NOMO-1 treated with DMSO at 0.1 percent for 48 hours (cell line): ENCODE measurements at regions not wholly inside any gene's neighbourhood (a gene's known extent, or its start where the extent isn't known, plus 50 kb on each side); places are given as distances from the start of the nearest gene placed in this dataset.
A peak's percentile ranks its signal among the peaks of the same experiment; 100 is the strongest.
"Not testable (repeated sequence)": the region's sequence is repeated elsewhere in the genome, so short reads cannot be mapped to it uniquely, and the experiment has no call there.

Experiments used
- DNase-seq: peaks from one replicate; lab custom pipeline; 2025; ENCODE audit not compliant: unreplicated experiment; lab: John Stamatoyannopoulos, UW

DNA sequence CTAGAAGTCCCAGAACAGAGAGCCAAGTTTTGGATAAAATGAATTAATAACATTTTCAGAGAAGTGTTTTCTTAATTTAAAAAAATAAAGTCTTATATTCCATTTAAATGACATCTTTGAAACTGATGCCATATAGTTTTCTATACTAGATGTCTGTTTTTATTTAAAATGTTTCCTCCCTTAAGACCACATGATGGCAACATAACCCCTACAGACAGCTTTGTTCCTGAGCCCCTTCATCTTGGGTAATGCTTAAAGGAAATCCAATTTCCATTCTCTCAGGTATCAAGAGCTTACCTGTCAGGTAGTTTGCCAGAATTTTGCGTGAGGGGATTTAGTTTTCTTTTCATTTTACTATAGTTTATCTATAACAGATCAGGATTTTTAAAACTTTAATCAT is 181.4 kb upstream of the UGT8 start:
- DNase-seq = no peak

DNA sequence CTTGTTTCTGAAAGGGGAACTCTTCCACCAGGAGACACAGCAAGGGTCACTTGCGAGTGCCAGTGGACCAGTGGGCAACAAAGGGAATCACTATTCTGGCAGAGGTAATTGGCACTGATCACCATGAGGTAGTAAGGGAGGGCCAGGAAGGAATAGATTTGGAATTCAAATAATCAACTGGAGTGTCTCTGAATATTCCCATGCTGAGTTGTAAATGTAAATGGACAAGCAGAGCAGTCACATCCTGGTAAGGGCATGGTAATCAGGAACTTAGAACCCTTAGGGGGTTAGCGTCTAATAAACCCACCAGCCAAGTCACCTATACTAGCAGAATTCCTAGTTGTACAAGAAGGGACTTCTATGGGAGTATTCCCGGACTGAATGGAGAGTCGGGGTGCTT is 178.5 kb upstream of the UGT8 start:
- DNase-seq = no peak

DNA sequence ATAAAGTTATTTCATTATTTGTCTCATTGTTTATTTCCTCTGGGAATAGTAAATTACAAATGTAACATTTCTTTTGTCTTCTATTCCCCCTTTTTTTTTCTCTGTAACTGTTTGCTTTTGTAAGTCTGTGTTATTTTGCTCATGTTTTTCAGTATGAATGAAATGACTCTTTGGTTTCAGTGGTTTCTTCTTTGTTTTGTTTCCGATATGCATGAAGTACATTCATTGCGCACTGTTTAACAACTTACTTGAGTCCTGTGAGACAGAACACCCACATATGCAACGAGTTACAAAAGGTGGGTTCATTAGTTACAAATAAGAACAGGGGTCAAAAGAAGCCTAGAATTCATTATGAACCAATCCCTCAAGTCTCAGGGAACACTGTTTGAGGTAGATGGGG is 175.0 kb upstream of the UGT8 start:
- no peak for DNase-seq

DNA sequence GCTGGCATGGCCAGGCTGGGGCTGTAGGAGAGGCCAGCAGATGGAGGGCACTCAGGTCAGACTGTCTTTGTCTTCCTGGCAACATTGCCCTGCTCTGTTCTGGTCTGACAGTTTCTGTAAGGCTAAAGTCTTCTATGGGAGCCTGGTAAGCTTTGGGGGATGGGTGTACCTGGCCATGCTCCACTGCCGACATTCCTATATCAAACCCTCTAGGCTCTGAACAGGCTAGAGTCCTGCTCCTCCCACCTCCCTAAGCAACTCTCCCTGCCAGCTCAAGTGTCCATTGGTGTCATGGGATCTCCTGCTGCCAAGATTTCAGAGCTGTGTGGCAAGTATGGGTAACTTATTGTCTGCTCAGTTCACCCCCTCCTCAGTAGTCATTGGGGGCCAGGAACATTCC is 163.5 kb upstream of the UGT8 start:
- no peak for DNase-seq

DNA sequence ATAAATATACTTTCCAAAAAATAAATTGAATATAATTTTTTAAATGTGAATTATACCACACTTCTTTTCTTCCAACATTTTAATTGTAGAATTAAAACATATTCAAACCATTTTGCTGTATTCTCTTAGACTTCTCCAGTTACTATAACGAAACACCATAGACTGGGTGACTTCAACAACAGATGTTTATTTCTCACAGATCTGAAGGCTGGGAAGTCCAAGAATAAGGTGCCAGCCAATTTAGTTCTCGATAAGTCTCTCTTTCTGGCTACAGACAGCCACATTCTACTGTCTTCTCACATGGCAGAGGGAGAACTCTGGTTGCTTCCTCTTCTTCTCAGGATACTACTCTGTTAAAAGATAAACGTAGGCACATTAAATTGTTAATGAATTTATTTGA is 155.8 kb upstream of the UGT8 start:
- DNase-seq = no peak

DNA sequence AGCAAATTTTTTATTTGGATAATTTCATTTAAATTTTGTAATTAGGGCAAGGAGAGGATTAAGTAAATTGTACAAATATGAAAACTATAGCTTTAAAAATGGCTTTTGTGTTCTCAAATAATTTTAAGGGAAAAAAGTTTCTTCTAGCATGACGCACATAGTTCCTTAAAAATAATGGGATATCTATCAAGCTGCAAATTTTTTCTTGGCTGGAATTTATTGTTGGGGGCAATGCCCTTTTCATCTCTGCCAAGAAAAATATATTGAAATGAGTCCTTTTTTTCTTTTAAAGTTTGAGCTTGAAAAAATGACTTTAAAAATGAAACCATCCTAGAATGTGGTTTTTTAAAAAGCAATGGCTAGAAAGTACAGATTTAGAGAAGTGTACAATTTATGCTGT is 154.4 kb upstream of the UGT8 start:
- no peak for DNase-seq

DNA sequence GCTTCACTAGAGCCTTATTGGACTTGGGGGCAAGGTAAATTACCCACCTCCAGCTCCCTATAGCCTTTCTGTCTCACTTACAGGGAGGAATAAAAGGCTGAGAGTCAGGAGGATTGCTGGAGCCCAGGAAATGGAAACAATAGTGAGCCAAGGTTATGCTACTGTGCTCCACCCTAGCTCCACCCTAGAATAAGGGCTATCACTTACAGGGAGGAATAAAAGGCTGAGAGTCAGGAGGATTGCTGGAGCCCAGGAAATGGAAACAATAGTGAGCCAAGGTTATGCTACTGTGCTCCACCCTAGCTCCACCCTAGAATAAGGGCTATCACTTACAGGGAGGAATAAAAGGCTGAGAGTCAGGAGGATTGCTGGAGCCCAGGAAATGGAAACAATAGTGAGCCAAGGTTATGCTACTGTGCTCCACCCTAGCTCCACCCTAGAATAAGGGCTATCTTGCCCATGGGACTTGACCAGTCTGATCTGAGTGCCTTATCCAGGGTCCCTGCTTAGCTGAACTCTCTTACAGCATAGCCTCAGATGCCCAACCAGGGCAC is 150.6 kb upstream of the UGT8 start:
- not testable (repeated sequence) for DNase-seq

DNA sequence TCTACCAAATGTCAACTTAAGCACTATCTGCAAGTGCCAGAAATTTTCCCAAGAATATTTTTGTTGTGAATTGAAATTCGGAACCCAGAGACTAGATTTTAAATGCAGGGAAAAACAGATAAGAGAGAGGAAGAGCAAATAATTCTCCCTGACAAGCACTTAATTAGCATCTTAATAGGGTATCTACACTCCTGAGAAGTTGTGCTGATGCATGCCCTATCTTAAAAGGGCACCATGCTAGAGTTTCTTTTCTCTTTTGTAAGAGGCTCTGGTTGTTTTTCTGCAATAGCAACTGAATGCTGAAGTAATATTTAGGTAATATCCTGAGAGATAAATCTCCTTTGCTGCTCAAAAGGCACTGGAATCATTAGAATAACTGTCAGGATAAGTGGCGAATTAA is 139.9 kb upstream of the UGT8 start:
- no peak for DNase-seq

DNA sequence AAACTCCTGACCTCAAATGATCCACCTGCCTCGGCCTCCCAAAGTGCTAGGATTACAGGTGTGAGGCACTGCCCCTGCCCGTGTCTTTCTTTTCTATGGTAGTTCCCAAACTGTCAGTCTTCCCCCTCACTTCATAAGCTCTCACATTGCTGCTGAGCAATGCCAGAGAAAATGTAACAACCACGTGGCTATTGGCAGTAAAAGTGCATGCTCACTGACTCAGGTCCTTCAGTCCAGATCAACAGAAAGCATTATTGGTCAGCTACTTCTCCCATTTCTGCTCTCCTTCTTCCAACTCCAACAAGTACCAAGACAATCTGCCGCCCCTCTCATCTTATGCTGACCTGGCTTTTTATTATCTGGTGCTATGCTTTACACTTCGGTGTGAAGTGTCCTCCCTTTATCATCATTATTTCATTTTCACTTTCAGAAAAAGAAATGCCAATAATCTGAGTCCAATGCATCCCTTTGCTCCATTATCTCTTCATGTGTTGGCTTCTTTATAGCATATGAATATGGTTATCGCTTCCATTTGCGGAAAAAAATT is 133.8 kb upstream of the UGT8 start:
- no peak for DNase-seq

DNA sequence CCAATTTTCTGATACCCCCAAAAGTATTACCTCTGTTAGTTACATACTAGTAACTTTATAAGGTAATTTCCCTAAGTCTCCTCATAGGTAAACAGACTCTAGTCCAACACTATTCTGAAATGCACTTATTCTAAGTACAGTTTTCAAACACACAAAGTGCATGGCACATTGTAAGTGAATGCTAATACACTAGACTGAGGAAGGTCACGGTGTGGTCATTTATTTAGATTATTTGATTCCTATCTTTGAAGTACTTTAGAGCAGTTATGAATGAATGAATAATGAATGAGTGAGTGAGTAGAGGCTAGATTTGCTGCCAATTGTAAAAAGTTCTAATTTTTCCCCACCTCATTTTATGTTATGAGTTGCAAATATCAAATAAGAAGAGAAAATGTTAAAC is 132.8 kb upstream of the UGT8 start:
- no peak for DNase-seq

DNA sequence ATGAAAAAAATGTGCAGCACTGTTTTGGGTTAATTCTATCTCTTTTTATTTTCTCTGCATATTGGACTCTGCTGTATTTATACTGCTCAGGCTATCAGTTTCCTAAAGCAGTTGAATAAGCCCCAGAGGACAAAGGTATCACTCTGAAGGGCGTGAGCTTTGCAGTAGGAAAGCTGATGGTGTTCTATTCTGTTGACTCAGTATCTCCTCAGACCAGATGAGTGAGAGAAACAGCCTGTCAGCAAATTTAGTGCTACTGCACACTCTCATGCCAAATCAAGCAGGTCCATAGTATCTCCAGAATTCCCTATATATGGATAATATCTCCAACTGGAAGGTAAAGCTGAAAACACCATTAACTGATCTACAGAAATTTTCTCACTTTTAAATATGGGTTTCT is 132.3 kb upstream of the UGT8 start:
- no peak for DNase-seq

DNA sequence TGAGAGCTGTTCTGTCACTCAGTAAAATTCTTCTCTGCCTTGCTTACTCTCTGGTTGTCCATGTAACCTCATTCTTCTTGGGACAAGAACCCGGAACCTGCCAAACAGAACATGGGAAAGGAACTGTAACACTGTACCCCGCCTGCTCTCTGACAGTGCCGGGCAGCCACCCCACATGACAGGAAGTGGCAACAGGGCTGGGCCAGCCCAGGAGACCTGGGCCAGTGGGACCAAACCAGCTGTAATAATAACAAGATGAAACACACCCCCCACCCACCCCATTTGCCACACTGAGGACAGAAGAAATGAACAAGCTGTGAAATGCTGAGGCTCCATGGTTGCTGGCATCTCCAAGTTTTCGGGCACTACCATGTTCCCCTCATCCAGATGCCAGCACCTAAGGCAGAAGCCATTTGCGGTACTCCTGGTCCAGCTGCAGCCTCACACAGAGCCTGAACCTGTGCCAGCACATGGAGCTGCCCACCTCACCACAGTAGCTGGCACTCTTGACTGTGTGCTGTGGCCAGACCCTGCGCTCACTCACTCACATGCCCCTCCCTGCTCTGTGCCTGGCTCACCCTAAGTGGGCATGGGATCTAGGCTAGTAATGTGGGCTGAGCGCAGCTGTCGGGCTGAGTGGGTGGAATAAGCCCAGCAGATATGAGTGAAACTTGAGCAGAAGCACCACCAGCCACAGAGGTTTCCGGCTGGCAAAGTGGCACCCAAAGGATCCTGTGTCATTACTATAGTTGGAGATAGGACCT is 126.2 kb upstream of the UGT8 start:
- no peak for DNase-seq

DNA sequence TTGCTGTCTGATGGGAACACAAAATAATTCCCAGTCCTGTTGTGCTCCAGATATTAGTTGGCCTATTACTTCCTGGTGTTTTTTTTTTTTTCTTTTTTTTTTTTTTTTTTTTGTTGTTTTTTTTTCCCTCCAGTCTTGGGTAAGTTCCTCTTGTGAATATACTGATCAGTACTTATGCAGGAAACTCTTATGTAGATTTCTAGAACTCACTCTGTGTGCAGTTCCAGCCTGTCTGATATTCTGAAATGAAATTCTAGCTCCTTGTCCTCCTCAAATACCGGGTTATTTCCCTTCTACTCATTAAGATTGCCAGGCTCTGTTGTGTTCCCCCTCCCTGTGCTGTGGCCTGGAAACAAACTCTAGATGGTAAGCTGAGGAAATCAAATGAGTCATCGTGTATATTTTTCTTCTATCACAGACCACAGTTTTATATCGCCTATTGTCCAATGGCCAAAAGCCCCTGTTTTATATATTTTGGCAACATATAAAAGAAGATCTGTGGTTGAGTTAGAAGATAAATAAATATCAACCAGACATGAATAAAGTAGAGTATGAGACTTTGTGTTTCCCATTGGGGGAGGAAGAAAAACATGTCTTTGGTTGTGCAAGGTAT is 124.3 kb upstream of the UGT8 start:
- DNase-seq = no peak

DNA sequence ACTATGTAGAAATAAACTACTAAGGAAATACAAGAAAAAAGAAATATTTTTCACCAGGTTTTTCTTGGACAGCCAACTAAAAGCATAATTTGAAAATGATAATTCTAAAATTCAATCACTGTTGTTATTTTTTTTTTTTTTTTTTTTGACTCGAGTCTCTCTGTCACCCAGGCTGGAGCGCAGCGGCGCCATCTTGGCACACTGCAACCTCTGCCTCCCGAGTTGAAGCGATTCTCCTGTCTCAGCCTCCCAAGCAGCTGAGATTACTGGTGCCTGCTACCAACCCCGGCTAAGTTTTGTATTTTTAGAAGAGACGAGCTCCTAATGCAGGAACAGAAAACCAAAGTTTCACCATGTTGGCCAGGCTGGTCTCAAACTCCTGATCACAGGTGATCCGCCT is 122.3 kb upstream of the UGT8 start:
- no peak for DNase-seq

DNA sequence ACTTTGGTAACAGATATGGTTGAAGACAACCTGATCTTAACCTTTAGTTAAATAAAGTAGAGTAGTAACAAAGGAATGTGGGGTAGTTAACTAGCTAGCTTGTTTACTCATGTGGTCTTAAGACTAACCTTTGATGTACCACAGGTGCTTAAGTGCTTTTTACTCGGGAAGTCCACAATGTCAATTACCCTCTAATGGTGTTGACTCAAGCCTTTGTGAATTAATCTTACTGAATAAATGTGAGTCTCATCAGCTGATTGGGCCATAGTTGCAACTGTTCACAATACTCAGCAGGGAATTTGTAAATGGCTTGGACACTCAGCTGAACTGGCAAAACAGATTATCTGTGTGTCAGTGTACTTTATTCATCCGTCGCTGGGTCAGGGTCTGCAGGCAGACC is 119.0 kb upstream of the UGT8 start:
- no peak for DNase-seq

DNA sequence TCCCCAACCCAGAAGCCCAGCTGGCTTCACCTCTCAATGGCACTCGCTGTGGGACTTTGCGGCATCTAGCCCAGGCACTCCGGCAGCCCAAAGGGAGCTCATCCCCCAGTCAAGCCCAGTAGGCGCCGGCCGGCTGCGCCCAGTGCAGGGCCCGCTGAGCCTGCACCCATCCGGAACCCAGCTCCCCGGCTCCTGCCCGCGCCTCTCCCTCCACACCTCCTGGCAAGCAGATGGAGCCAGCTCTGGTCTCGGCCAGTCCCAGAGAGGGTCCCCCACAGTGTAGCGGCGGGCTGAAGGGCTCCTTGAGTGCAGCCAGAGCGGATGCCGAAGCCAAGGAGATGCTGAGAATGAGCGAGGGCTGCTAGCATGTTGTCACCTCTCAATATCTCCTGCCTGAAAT is 116.8 kb upstream of the UGT8 start:
- DNase-seq = no peak

DNA sequence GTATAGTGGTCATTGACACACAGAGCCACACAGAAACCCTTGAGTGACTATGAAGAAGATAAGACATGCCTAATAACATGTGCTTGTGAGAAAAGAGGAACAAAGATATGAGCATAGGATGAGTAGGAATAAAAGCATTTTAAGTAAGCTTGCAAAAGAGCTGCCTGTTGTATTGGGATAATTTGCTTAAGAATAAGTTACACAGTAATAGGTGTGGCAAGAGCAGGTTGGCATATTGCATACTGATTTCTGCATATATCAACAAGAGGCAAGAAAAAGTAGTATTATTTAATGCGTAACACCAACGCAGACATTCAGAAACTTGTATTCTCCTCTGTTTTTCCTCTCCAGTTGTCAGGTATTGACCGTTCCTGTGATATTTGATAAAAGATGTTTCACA is 111.5 kb upstream of the UGT8 start:
- DNase-seq = peak; percentile 30

DNA sequence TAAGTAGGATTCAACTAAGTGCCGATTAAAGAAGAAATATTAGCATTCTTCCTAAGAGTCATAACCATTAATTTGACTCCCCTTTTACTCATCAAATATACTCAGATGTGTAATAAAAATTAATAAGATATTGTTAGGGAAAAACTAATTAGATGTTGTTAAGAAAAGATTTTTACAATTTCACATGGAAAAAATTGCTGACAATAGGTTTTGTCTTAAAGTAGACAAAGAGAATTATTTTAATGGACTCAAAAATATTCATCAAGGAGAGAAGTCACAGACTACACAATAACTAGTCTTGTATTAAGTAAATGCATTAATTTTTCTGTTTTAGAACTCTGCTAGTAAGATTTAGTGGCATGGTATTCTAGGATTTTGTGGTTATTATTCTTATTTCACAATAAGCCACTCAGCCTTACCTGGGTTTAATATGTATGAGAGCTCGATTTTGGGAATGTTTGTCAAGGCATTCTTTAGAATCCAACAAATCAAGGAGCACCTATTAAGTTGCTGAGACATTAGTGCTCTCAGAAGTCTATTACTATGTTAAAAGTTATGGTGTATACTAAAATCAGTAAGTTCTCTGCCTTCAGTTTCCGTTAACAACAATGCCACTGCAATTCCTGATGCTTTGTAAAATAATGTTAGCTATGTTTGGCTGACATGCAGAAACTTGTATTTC is 110.2 kb upstream of the UGT8 start:
- DNase-seq = no peak

DNA sequence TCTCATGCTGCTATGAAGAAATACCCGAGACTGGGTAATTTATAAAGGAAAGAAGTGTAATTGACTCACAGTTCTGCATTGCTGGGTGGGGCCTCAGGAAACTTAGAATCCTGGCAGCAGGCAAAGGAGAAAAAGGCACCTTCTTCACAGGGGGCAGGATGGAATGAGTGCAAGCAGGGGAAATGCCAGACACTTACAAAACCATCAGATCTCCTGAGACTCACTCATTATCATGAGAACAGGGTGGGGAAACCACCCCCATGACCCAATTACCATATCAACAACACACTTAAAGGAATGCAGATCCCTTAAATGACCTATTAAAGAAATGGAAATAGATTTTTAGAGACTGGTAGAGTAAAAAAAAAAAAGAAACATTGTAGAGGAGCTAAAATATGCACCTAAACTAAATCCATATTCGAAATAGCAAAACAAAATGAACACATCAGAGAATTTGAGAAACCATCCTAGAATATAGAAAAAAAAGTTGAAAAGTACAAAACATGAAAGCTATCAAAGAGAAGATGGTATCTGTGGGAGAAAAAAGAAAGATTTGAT is 104.3 kb upstream of the UGT8 start:
- no peak for DNase-seq

DNA sequence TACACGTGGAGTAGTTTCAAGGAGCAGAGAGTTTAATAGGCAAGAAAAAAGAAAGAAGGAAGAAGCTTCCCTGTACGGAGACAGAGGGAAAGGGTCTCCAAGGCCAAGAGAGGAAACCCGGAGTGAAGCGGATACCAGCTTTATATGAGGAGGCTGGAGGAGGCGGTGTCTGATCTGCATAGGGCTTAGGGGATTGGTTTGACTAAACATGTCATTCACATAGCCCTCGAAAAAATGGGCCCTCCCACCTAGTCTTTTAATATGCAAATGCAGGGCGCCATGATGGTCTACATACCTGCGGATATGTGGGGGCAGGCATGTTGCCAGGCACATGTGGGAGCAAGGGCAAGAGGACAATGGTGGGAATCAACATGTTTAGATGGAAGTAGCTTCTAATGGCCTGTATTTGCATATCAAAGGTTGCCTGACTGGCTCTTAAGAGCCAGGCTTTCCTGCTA is 103.1 kb upstream of the UGT8 start:
- DNase-seq = no peak

DNA sequence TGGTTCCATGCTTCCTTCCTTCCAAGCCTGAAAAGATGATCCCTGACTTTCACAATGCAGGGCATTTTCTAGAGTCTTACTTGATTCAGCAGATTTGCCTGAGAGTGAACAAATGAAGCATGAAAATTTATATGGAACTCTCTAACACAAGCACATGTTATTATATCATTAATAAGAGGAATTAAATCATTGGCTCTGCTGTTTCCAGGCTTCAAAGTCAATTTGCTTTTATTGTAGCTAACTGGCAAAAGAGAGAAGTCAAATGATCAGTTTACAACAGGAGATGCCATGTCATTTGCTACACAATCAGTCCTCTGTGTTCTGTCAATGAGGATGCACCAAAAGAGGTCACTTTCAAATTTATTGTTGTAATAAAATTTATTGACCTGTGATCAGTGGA is 101.5 kb upstream of the UGT8 start:
- no peak for DNase-seq

DNA sequence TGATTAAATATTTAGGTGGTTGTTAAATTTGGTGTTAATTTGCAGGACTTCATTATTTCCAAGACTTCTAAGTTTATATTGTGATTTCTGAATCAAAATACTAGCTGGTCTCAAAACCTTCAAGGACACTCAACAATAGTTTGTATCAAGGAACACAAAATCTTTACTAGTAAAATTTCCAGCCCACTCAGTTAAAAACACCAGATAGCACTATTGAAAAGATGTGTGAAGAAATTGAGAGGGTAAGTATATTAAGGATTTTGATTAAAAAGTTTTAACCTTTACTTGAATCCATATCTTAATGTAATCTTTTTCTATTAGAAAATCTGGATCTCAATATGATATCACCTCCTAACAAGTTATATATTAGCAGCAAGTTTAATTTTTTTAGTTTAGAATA is 89.3 kb upstream of the UGT8 start:
- DNase-seq = no peak
